GM18505 (cell line): ENCODE measurements at regions not wholly inside any gene's neighbourhood (a gene's known extent, or its start where the extent isn't known, plus 50 kb on each side); places are given as distances from the start of the nearest gene placed in this dataset.

ENCODE experiments used
- ATAC-seq: cut with Tn5 transposase; IDR thresholded peaks from one replicate; pipeline ENCODE4 v1.9.1; 2021; ENCODE audit not compliant: unreplicated experiment
- POLR2A ChIP-seq: IDR thresholded peaks from 4 replicates; pipeline ENCODE4 v1.6.1; 2011; ENCODE audit warnings: borderline replicate concordance; ENCODE audit not compliant: insufficient read depth, insufficient read length; ENCODE audit errors: extremely low read depth

DNA sequence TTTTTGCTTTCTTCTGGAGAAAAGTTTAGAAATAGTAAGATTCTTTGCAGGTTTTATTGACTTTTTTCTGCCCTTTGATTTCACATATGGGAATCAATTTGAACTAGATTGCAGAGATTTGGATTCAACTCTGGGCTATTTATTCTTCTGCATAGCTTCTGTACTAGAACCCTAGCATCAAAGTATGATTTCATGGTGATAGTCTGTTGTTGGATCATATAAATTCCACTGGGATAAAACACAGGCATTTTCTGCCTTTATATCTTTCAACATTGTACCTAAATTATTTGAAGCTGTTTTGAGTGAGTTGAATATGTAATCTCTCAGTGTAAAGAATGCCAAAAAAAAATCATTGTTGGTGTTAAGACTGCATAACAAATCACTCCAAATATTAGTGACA is 458.4 kb upstream of the MPDZ start:
- no peak for ATAC-seq
- TF ChIP-seq POLR2A, result no peak

DNA sequence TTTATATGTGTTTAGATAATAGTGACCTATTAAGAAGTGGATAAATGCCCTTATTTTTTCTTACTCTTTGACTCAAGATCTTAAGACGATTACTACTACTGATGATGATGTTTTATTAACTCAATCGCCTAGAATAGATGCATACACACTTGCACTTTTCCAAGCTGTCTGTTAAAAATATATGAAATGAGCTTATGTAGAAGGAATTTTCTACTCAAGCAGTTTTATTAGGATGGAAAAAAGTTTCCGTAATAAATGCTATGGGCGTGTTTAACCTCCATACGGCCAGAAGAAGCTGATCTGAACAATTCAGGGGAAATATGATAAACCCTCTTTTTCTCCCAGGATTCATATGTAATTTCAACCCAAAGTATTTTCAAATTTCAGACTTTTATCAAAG is 455.7 kb upstream of the MPDZ start:
- no peak for ATAC-seq
- no peak for TF ChIP-seq POLR2A

DNA sequence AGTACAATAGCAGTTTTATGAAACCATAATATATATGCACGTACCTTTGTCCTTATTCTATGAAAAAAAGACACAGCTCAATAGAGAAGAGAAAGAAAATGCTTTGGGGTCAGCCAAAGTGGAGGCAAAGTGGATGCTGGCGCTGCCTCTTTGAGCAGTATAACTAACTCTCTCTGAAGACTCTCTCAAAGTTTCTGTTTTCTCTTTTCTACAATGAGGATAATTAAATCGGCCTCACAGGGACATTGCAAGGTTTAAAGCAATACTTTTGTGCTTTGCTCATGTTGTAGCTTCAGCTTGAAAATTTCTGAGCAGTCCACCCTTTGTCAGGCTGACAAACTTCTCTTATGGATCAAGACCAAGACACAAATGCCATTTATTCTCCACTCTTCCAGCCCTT is 455.1 kb upstream of the MPDZ start:
- no peak for ATAC-seq
- TF ChIP-seq POLR2A, result no peak

DNA sequence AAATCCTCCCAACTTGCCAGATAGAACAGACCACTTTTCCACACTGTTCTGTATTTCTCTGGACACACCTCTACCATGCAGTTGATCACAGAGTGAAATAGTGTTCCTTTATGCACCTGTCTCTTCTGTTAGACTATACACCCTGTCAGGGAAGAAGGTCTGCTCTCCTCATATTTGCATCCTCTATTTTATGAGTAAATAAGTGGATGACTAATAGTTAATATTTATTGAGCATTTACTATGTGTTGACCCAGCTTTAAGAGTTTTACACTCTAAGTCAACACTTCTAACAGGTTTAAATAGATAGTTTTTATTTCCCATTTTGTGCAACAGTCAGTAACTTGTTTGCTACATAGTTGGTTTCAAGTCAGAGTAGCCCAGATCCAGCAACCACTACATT is 452.8 kb upstream of the MPDZ start:
- ATAC-seq, result no peak
- TF ChIP-seq POLR2A, result no peak

DNA sequence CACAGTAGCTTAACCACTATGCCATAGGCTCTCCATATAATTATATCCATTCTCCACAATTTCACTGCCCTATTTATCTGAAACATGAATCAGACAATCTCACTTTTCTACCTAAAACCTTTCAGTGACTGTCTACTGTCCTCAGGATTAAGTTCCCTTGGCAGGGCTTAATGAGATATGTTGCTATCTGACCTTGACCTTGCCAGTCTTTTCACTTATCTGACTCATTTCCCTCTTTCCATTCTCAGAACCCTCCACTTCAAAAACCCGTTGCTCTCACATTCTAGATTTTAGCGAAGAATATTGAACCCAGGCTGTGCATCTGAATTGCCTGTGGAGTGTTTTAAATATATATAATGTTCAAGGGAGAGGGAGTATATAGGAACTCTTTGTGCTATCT is 452.1 kb upstream of the MPDZ start:
- no peak for ATAC-seq
- TF ChIP-seq POLR2A, result no peak

DNA sequence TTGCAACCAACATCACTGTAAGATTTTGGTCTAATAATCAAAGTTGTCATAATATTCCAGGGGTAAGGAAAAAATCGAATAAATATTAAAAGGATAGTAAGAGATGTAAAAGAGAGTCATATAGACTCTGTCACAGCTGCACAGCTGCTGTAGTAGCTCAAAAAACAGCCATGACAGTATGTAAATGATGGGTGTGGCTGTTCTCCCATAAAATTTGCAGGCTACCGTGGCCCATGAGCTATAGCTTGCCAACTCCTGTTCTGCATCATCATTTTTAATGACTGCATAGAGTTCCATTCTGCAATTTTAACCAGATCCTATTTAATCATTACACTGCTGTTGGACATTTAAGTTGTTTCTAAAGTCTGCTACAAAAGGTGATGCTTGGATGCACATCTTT is 450.5 kb upstream of the MPDZ start:
- TF ChIP-seq POLR2A, result no peak
- ATAC-seq, result no peak

DNA sequence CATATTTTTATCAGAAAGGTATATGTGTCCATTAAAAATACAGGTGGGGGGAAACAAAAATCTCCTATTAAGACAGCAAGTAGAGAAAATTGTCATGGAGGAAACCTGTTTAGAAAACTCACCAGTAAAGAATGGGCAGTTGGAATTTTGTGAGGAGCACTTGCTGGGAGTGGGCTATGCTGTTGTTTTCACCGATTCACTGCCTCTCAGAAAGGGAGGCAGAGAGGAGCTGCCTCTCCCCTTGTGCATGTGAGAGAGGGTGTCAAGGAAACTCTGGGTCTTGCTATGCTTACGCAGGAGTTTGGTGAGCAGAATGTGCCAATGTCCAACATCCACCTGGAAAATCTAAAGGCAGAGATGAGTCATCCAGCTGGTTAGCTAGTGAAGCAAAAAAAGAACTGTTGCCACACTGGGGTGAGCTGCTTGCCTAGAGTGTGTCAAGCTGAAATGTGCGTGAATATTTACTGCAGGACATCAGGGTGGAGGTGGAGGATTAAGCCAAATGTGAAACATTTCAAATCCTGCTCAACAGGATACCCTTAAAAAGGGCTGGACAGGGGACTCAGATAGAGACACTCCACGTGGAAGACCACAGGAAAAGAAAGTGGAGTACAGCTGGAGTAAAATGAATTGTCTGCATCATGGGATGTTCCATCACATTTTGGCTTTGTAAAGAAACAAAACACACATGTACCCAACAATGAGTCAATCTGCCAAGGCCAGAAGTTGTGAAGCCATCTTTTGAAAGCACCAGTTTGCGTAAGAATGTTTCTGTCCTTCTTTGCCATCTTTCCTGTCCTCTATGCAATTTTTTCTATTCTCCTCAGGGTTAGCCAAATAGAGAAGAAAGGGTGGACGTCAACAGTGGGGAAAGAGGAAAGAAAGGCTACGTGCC is 449.7 kb upstream of the MPDZ start:
- TF ChIP-seq POLR2A, result no peak
- no peak for ATAC-seq

DNA sequence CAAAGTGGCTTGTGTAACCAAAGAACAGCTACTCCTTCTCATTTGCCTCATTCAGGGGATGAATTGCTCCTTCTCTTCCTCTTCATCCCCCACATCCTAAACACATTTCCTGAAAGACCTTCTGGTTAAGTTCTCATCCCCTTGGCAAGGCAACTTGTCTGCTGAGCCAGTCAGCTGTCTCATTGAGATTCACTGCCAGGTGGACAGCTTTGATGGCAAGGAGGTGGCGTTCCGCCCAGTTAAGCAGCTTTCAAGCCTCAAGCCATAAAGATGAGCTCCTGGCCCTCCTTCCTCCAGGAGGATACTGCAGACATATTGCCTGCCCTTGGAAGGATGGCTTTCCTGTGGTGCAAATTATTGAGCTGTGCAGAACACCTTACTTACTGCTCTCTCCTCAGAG is 448.6 kb upstream of the MPDZ start:
- TF ChIP-seq POLR2A, result no peak
- ATAC-seq, result no peak

DNA sequence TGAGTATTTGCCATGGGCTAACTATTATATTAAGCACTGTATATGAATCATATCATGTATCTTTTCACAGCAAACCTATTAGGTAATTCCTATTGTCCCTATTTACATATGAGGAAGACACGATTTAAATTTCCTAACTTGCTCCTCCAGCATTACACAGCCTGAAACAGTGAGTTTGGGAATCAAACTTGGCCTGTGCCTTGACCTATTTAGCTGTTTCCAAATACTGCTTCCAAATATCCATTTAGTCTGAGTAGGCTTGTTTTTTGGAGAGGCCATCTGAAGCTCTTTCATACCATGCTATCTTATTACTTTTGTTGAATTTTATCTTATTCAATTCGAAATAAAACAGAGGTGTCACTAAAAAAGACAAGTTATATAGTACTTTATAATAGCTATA is 447.3 kb upstream of the MPDZ start:
- TF ChIP-seq POLR2A, result no peak
- no peak for ATAC-seq

DNA sequence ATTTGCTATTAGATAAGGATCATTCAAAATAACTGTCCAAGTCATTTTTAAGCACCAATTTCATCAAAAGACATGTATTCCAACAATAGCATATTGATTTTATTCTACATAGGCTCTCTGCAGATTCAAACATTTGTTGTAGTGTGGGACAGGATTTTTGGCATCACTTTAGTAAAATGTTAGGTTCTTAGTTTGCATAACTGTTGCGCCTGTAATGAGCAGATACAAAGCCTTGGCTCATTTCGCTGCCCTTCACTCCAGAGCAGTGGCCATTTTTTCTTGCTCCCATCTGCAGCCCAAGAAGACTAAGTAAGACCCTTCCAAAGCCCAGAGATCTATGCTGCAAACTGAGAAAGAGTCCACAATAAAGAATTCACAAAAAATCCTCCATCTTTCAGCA is 446.0 kb upstream of the MPDZ start:
- no peak for ATAC-seq
- TF ChIP-seq POLR2A, result no peak

DNA sequence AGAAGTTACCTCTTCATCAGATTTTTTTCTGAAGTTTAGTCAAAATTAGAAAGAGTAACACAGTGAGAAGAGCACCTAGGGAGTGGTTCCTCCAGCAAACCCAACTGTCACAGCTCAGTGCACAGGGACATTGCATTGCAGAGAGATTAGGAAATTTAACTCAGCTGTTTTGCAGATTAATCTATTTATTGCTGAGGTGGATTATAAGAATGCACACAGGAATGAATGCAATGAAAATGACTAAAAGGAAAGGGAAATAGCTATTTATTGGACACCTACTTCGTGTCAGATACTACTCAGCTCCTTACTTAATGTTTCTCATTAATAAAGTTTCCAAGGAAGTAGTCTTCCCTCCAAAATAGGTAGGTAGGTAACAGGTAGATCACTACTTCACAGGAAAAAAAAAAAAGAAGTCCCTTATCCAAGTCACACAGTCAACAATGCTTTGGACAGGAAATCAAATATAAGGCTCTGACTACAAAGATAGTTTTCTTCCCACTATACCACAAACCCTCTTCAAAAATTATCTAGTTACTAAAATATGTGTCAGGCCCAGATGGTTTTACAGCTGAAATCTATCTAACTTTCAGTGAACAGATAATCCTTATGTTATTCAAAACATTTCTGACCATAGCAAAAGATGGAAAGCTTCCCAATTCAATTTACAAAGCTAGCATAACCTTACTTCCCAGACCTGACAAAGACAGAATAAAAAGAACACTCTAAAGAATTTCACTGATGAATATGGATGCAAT is 442.2 kb upstream of the MPDZ start:
- TF ChIP-seq POLR2A, result no peak
- ATAC-seq, result no peak

DNA sequence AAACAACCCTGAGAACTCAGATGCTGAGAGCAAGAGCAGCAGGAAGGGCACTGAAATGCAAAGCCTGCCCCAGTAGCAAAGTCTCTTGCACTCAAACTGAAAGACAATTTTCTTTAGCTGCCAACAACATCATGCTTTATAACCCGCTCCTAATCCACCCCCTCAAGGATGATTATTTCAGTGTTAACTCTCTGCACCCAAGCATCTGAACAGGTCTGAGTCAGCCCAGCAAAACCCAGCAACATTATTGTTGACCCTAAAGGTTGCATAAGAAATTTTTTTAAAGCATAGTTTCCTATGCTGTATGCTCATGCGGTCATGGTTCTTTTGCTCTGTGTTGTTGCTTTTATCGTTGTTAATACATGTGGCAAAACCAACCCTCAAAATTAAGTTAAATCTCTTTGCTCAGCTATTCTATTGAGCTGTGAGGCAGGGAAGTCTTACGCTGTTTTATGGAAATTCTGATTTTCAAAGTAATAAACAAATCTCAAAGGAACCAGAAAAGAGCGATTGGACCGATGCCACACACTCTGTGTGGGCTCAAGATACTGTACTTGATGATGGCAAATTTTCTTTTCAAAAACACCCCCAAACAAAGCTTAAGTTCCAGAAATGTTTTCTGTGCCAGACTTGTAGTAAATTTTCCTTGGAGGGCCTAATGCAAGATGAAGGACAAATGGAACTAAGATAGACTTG is 440.6 kb upstream of the MPDZ start:
- TF ChIP-seq POLR2A, result no peak
- ATAC-seq, result no peak

DNA sequence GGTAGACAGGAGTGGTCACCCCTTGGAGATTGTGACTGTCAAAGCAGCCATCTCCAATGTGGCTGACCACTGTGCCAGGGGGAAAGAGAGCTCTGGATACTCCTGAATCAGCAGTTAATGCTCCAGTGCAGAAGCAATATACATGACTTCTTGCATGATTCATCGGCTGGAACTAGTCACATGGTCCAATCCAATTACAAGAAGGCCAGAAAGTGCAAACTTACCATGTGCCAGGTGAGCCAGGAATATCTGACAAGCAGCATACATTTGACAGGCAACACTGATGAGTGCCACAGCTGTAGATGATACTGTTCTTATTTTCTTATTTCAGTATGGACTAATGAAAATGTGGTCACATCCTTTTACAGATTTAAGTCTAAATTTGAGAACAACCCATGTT is 440.0 kb upstream of the MPDZ start:
- ATAC-seq, result no peak
- TF ChIP-seq POLR2A, result no peak
